ENCODE measurements at regions not wholly inside any gene's neighbourhood (a gene's known extent, or its start where the extent isn't known, plus 50 kb on each side); places are given as distances from the start of the nearest gene placed in this dataset.

DNA sequence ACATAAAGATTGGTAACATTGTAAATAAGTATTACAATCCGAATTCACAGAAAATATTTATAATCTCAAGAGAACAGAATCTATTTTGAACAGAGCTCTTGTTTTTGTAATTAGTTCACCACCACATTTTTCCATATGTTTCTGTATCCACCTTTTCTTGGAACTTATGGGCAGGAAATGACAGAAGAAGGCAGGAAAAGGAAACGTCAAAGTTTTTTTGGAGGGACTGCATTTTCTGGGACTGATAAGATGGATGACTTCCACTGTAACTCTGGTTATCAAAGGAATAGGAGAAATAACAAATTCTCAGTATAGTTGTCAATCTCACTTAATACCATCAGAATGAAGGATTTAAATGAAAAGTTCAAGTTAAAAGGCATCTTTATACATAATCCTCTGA is 75.1 kb upstream of the SMNDC1 start:
- TF ChIP-seq POLR2A (IDR thresholded peaks at IDR 0.05): no peak
- TF ChIP-seq, protein P1, sequence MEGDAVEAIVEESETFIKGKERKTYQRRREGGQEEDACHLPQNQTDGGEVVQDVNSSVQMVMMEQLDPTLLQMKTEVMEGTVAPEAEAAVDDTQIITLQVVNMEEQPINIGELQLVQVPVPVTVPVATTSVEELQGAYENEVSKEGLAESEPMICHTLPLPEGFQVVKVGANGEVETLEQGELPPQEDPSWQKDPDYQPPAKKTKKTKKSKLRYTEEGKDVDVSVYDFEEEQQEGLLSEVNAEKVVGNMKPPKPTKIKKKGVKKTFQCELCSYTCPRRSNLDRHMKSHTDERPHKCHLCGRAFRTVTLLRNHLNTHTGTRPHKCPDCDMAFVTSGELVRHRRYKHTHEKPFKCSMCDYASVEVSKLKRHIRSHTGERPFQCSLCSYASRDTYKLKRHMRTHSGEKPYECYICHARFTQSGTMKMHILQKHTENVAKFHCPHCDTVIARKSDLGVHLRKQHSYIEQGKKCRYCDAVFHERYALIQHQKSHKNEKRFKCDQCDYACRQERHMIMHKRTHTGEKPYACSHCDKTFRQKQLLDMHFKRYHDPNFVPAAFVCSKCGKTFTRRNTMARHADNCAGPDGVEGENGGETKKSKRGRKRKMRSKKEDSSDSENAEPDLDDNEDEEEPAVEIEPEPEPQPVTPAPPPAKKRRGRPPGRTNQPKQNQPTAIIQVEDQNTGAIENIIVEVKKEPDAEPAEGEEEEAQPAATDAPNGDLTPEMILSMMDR (IDR thresholded peaks at IDR 0.05): no peak

Data from thyroid gland (tissue), 4 donors.